HG02943 (cell line): ENCODE measurements at regions not wholly inside any gene's neighbourhood (a gene's known extent, or its start where the extent isn't known, plus 50 kb on each side); places are given as distances from the start of the nearest gene placed in this dataset.
"Not testable (repeated sequence)": the region's sequence is repeated elsewhere in the genome, so short reads cannot be mapped to it uniquely, and the experiment has no call there.

Experiments used
- ATAC-seq: cut with Tn5 transposase; IDR thresholded peaks from one replicate; pipeline ENCODE4 v1.9.1; 2021; ENCODE audit warnings: mild to moderate bottlenecking, low read depth, moderate library complexity; ENCODE audit not compliant: unreplicated experiment

GRCh38 chr19:37303591-37304171 lies 67.2 kb upstream of the ZNF527 start:
- no peak for ATAC-seq

GRCh38 chr19:37304190-37304883 lies 66.6 kb upstream of the ZNF527 start:
- ATAC-seq = no peak

GRCh38 chr19:37304884-37305255 lies 66.0 kb upstream of the ZNF527 start:
- no peak for ATAC-seq

- ATAC-seq = no peak
These were observed 64.4 kb upstream of the ZNF527 start for GRCh38 chr19:37306383-37306963.

- ATAC-seq = no peak
These were observed 60.9 kb upstream of the ZNF527 start for GRCh38 chr19:37309834-37310575.

GRCh38 chr19:37312531-37313334 lies 58.2 kb upstream of the ZNF527 start:
- ATAC-seq = not testable (repeated sequence)

GRCh38 chr19:37313335-37313627 lies 57.6 kb upstream of the ZNF527 start:
- no peak for ATAC-seq

- peak; percentile 97 for ATAC-seq
These were observed 53.3 kb upstream of the ZNF527 start for GRCh38 chr19:37317403-37318209.

GRCh38 chr19:37320988-37321387 lies 49.9 kb upstream of the ZNF527 start:
- ATAC-seq = not testable (repeated sequence)
